GM19455 (cell line): ENCODE measurements at regions not wholly inside any gene's neighbourhood (a gene's known extent, or its start where the extent isn't known, plus 50 kb on each side); places are given as distances from the start of the nearest gene placed in this dataset.
"Not testable (repeated sequence)": the region's sequence is repeated elsewhere in the genome, so short reads cannot be mapped to it uniquely, and the experiment has no call there.

Source experiments
- ATAC-seq: cut with Tn5 transposase; IDR thresholded peaks from one replicate; pipeline ENCODE4 v1.9.1; 2021; ENCODE audit not compliant: unreplicated experiment

- no peak for ATAC-seq
These were observed 121.7 kb upstream of the HAND2 start for GRCh38 chr4:173651651-173652282.

GRCh38 chr4:173647902-173648301, 117.9 kb upstream of the HAND2 start:
- ATAC-seq, result no peak

- no peak for ATAC-seq
These were observed 112.5 kb upstream of the HAND2 start for GRCh38 chr4:173642509-173642908.

- no peak for ATAC-seq
These were observed 105.4 kb upstream of the HAND2 start for GRCh38 chr4:173635395-173635794.

DNA sequence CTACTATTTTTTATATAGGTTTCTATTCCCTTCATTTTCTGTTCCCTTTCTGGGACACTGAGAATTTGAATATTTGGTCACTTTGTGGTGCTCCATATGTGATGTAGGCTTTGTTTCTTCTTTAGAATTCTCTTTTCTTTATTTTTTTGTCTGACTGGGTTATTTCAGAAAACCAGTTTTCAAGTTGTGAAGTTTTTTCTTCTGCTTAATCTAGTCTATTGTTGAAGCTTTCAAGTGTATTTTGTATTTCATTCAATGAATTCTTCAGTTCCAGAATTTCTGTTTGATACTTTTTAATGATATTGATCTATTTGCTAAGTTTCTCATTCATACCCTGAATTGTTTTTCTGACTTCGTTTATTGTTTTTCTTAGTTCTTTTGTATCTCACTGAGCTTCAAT, 96.2 kb upstream of the HAND2 start:
- ATAC-seq, result no peak

GRCh38 chr4:173618648-173619047, 88.6 kb upstream of the HAND2 start:
- ATAC-seq, result not testable (repeated sequence)

DNA sequence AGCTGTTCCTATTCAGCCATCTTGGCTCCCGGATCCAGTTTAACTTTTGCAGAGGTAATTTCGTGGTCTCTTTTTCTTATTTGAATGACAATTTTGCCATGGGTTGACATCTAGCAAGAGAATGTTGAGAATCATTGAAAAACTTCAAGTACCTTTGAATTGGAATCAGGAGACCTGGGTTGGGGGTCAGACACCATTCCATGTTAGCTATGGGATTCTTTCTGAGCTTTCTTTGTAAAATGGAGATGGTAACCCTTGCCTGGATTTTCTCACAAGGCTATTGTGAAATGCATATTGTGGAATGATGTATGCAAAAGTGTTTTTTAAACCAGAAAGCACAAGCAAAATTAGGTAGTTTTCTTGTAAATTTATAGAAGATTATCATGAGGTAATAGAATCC, 79.1 kb upstream of the HAND2 start:
- no peak for ATAC-seq

GRCh38 chr4:173608632-173609031, 78.6 kb upstream of the HAND2 start:
- ATAC-seq, result not testable (repeated sequence)

GRCh38 chr4:173591760-173592159, 61.7 kb upstream of the HAND2 start:
- ATAC-seq, result no peak

- ATAC-seq, result no peak
These were observed 60.7 kb upstream of the HAND2 start for GRCh38 chr4:173590697-173591096.

DNA sequence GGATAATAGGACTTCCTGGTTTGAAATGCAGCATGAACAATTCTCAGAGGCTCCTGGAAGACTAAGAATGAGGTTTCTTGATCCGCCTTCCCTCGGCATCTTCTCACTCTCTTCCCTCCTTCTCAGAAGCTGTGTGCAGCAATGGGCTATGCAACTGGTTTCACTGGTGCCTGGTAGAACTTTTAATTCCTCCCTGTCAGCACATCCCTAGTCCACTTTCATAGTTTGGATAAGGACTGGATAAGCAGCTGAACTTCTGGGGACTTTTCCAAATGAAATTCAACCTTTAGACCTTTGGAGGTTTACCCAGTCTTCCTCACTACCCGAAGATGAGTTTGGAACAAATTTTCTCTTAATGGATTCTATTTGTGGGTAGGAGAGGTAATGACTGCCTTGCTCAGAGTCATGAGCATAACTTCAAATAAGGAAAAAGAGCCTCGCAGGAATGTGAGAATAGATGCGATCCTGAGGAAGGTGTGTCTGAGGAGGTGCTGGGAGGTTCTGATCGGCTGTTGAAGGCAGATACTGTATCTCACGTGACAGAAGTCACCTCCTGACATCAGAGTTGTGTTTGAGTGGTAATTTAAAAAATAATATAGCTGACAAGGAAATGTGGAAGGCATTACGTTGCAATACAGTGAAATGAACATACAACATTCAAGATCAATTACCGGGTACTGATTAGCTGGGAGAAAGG, 56.0 kb upstream of the HAND2 start:
- ATAC-seq, result no peak

DNA sequence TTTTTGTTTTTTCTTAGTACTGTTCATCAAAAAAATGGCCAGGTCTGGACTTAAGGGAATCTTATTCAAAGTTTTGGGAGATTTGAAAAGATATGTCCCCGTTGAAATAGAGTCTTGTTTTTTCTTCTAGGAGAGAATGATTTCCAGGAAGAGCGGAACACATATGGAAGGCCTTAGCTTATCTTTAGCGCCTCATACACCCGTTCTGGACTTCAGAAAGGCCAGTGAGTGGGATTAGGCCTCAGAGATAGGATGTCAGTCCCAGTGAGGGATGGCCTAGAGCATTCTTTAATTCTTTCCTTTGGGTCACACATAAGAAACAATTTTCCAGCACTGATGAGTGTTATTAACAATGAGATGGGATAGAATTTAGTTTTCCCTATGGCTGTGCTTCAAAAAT, 54.5 kb upstream of the HAND2 start:
- ATAC-seq, result no peak
